ENCODE measurements at regions not wholly inside any gene's neighbourhood (a gene's known extent, or its start where the extent isn't known, plus 50 kb on each side); places are given as distances from the start of the nearest gene placed in this dataset.
"Not testable (repeated sequence)": the region's sequence is repeated elsewhere in the genome, so short reads cannot be mapped to it uniquely, and the experiment has no call there.

DNA sequence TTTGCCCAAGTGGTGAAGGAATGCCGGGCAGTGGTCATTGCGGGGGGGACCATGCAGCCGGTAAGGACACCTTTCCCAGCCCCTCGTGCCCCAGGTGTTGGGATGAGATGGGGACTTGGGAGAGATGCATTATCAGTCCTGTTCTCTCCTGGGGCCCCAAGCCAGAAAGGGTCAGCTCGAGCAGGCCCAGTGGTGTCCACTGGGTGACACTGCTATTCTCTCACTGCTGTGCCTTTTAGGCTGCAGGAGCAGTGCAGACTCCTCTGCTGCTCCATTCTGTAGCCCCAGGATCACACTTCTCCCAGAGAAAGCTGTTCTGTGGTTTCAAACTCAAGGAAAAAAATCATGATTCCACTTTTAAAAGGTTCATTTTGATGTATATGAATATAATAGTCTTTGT, 99.1 kb upstream of the PZP start:
- CTCF ChIA-PET: not testable (repeated sequence)
- WGBS (ENCODE audit: low lambda C conversion rate): 100% methylated on average over 2 of the region's 5 CpGs

DNA sequence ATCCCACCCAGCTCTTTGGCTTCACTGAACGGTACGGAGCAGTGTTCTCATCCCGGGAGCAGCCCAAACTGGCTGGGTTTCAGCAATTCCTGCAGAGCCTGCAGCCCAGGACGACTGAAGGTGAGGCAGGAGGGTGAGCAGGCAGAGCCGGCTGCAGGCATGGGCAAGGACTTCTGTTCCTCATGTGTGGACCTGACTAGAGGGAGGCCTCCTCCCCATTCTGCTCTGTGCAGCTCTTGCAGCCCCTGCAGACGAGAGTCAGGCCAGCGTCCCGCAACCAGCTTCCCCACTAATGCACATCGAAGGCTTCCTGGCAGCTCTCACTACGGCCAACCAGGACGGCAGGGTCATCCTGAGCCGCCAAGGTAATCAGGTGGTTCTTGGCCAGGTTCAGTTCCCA, 97.8 kb upstream of the PZP start:
- H3K9me2 ChIP-seq; H3K4me3 ChIP-seq (ENCODE audit: low read depth in 2 of 2, low read length in 1 of 2); H3K79me2 ChIP-seq (ENCODE audit: insufficient read depth); H3K36me3 ChIP-seq (replicated peaks in 1 of 2; ENCODE audit: control insufficient read depth in 1 of 2, insufficient read depth in 2 of 2, low read length in 1 of 2); H2AFZ ChIP-seq (ENCODE audit: low read depth); H3K4me2 ChIP-seq; H3K9ac ChIP-seq; POLR2A ChIA-PET; H3K4me1 ChIP-seq (ENCODE audit: control insufficient read depth in 1 of 2, insufficient read depth in 2 of 2, low read depth in 1 of 2, low read length in 1 of 2); CTCF ChIA-PET; H3F3A ChIP-seq (replicated peaks; ENCODE audit: insufficient read depth); H4K20me1 ChIP-seq (ENCODE audit: insufficient read depth); H3K27me3 ChIP-seq (ENCODE audit: insufficient read depth); DNase-seq; H3K27ac ChIP-seq (ENCODE audit: low read depth in 2 of 2, low read length in 1 of 2); H3K9me3 ChIP-seq: not testable (repeated sequence)
- no CpG with 5 or more reads among the region's 12 CpGs for WGBS (ENCODE audit: low lambda C conversion rate)

More for the DNA sequence above, 99.1 kb upstream of the PZP start:
- H3K9me2 ChIP-seq; H3K27ac ChIP-seq (ENCODE audit: low read depth in 2 of 2, low read length in 1 of 2); H3K79me2 ChIP-seq (ENCODE audit: insufficient read depth); H3K36me3 ChIP-seq (replicated peaks in 1 of 2; ENCODE audit: control insufficient read depth in 1 of 2, insufficient read depth in 2 of 2, low read length in 1 of 2); H4K20me1 ChIP-seq (ENCODE audit: insufficient read depth); H3K27me3 ChIP-seq (ENCODE audit: insufficient read depth); POLR2A ChIA-PET; H3K9me3 ChIP-seq; H2AFZ ChIP-seq (ENCODE audit: low read depth); H3K9ac ChIP-seq; H3K4me2 ChIP-seq; H3K4me3 ChIP-seq (ENCODE audit: low read depth in 2 of 2, low read length in 1 of 2); H3K4me1 ChIP-seq (ENCODE audit: control insufficient read depth in 1 of 2, insufficient read depth in 2 of 2, low read depth in 1 of 2, low read length in 1 of 2); H3F3A ChIP-seq (replicated peaks; ENCODE audit: insufficient read depth); DNase-seq: not testable (repeated sequence)

DNA sequence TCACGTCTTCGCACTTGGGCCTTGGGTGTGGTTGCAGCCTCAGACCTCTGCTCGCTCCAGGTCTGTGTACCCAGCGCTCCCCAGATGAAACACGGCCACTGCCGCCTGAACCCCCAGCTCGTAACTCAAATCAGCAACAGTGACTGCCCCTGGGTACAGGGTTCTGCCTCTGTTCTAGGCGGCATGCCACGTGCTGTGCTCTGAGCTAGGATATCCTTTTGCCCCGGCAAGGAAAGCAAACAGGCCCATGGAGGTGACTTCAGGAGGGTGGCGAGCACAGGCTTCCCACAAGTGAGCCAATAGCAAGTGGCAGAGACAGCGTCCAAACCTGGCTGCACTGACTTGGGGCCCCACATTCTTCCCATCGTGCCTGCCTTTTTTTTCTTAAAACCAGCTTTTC, 96.3 kb upstream of the PZP start:
- H3K27ac ChIP-seq (ENCODE audit: low read depth in 2 of 2, low read length in 1 of 2); POLR2A ChIA-PET; H4K20me1 ChIP-seq (ENCODE audit: insufficient read depth); H3F3A ChIP-seq (replicated peaks; ENCODE audit: insufficient read depth); H3K27me3 ChIP-seq (ENCODE audit: insufficient read depth); DNase-seq; H3K9me3 ChIP-seq; H3K9me2 ChIP-seq; H3K4me1 ChIP-seq (ENCODE audit: control insufficient read depth in 1 of 2, insufficient read depth in 2 of 2, low read depth in 1 of 2, low read length in 1 of 2); CTCF ChIA-PET; H3K9ac ChIP-seq; H3K79me2 ChIP-seq (ENCODE audit: insufficient read depth); H3K4me2 ChIP-seq; H3K36me3 ChIP-seq (replicated peaks in 1 of 2; ENCODE audit: control insufficient read depth in 1 of 2, insufficient read depth in 2 of 2, low read length in 1 of 2); H3K4me3 ChIP-seq (ENCODE audit: low read depth in 2 of 2, low read length in 1 of 2); H2AFZ ChIP-seq (ENCODE audit: low read depth): not testable (repeated sequence)
- WGBS (ENCODE audit: low lambda C conversion rate): 90% methylated on average over 9 of the region's 13 CpGs

DNA sequence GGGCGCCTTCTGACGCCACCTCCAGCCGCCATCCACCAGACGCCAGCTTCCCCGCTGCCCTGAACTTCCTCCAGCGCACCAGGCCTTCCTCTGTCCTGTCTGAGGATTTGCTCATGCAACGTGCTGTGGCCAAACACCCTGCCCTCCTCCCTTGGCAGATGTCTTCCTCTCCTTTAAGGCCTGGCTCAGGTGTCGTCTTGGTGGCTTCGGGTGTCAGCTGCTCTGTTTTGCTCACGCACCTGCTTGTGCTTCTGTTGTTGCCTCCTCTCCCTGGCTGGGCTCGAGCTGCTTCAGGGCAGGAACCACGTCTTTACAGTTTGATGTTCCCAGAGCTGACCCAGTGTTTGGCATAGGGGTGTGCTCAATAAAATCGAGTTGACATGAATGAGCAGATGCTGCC, 87.7 kb upstream of the PZP start:
- H3K4me2 ChIP-seq; H3K27ac ChIP-seq (ENCODE audit: low read depth in 2 of 2, low read length in 1 of 2); H3K9ac ChIP-seq; H2AFZ ChIP-seq (ENCODE audit: low read depth); H3K36me3 ChIP-seq (replicated peaks in 1 of 2; ENCODE audit: control insufficient read depth in 1 of 2, insufficient read depth in 2 of 2, low read length in 1 of 2); H3K4me3 ChIP-seq (ENCODE audit: low read depth in 2 of 2, low read length in 1 of 2); H3K9me3 ChIP-seq; H4K20me1 ChIP-seq (ENCODE audit: insufficient read depth); H3K79me2 ChIP-seq (ENCODE audit: insufficient read depth); H3F3A ChIP-seq (replicated peaks; ENCODE audit: insufficient read depth); POLR2A ChIA-PET; CTCF ChIA-PET; DNase-seq; H3K9me2 ChIP-seq; H3K4me1 ChIP-seq (ENCODE audit: control insufficient read depth in 1 of 2, insufficient read depth in 2 of 2, low read depth in 1 of 2, low read length in 1 of 2); H3K27me3 ChIP-seq (ENCODE audit: insufficient read depth): not testable (repeated sequence)
- WGBS (ENCODE audit: low lambda C conversion rate): no CpG with 5 or more reads among the region's 13 CpGs

DNA sequence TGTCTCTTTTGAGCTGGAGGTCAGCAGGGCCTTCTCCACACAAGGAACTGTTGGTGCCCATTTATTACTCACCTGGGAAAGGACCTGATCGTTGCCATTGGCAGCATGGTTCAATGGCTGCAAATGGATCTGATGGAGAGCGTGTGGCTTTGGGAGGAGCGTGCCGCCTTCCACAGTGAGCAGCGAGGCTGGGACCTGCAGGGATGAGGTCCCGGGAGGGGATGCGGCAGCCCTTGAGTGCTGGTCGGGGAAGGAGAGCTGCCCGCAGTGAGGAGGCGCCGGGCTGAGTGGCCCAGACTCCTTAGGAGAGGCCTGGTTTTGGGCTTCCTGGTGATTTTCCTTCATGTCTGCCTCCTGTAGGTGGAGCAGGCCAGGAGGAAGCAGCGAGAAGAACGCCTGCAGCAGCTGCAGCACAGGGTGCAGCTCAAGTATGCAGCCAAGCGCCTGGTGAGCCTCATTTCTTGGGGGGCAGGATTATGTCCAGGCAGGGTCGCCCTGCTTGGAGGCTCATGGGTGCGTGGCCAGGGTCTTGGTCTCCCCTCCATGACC, 86.0 kb upstream of the PZP start:
- H3K4me1 ChIP-seq (ENCODE audit: control insufficient read depth in 1 of 2, insufficient read depth in 2 of 2, low read depth in 1 of 2, low read length in 1 of 2); H3K4me3 ChIP-seq (ENCODE audit: low read depth in 2 of 2, low read length in 1 of 2); H3K79me2 ChIP-seq (ENCODE audit: insufficient read depth); H3K4me2 ChIP-seq; H2AFZ ChIP-seq (ENCODE audit: low read depth); POLR2A ChIA-PET; H4K20me1 ChIP-seq (ENCODE audit: insufficient read depth); H3K27me3 ChIP-seq (ENCODE audit: insufficient read depth); DNase-seq; H3K36me3 ChIP-seq (replicated peaks in 1 of 2; ENCODE audit: control insufficient read depth in 1 of 2, insufficient read depth in 2 of 2, low read length in 1 of 2); H3K9me2 ChIP-seq; H3K9ac ChIP-seq; CTCF ChIA-PET; H3K27ac ChIP-seq (ENCODE audit: low read depth in 2 of 2, low read length in 1 of 2); H3K9me3 ChIP-seq; H3F3A ChIP-seq (replicated peaks; ENCODE audit: insufficient read depth): not testable (repeated sequence)
- WGBS (ENCODE audit: low lambda C conversion rate): 91% methylated on average over 10 of the region's 16 CpGs

DNA sequence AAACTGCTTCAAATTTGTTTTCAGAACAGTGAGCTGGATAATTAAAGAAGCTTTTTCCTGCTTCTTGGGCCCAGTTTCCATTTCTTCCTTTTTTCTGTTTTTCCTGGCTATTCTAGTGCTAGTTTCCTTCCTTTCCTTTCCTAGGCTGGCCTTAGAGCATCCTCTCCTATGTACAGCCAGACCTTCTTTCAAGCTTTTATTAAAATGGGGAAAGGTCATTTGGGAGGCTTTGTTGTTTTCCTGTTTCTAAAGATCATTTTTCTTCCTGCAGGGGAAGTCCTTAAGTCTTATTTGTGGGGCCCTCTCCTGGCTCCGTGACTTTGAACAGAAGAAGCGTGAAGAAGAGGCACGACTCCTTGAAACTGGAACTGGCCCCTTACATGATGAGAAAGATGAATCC, 85.2 kb upstream of the PZP start:
- H3K4me3 ChIP-seq (ENCODE audit: low read depth in 2 of 2, low read length in 1 of 2); H3F3A ChIP-seq (replicated peaks; ENCODE audit: insufficient read depth); H3K36me3 ChIP-seq (replicated peaks in 1 of 2; ENCODE audit: control insufficient read depth in 1 of 2, insufficient read depth in 2 of 2, low read length in 1 of 2); H3K27ac ChIP-seq (ENCODE audit: low read depth in 2 of 2, low read length in 1 of 2); H4K20me1 ChIP-seq (ENCODE audit: insufficient read depth); H3K4me1 ChIP-seq (ENCODE audit: control insufficient read depth in 1 of 2, insufficient read depth in 2 of 2, low read depth in 1 of 2, low read length in 1 of 2); H2AFZ ChIP-seq (ENCODE audit: low read depth); H3K79me2 ChIP-seq (ENCODE audit: insufficient read depth); POLR2A ChIA-PET; CTCF ChIA-PET; DNase-seq; H3K9me2 ChIP-seq; H3K27me3 ChIP-seq (ENCODE audit: insufficient read depth); H3K9ac ChIP-seq; H3K9me3 ChIP-seq; H3K4me2 ChIP-seq: not testable (repeated sequence)
- WGBS (ENCODE audit: low lambda C conversion rate): no CpG with 5 or more reads among the region's 3 CpGs

DNA sequence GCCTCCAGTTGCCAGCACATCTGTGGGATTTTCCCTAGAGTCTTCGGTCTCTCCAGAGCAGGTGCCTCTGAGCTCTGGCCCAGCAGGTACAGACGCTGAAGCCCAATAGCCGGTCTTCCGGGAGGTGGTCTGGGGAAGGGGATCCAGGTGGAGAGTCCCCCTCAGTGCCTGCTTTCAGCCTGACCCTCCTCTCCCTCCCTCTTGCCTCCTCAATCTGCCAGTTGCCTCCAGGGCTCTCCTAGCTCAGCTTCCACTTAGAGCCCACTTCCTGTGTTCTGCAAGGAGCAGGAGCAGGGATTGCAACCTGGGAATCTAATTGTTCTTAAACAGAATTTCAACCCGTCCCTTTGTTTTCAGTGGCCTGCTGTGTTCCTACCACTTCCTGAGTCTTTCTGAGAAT, 81.8 kb upstream of the PZP start:
- CTCF ChIA-PET; H3F3A ChIP-seq (replicated peaks; ENCODE audit: insufficient read depth); DNase-seq; H3K9me2 ChIP-seq; H3K4me3 ChIP-seq (ENCODE audit: low read depth in 2 of 2, low read length in 1 of 2); H3K27ac ChIP-seq (ENCODE audit: low read depth in 2 of 2, low read length in 1 of 2); H3K9ac ChIP-seq; POLR2A ChIA-PET; H4K20me1 ChIP-seq (ENCODE audit: insufficient read depth); H3K4me2 ChIP-seq; H3K27me3 ChIP-seq (ENCODE audit: insufficient read depth); H3K9me3 ChIP-seq; H3K79me2 ChIP-seq (ENCODE audit: insufficient read depth); H3K36me3 ChIP-seq (replicated peaks in 1 of 2; ENCODE audit: control insufficient read depth in 1 of 2, insufficient read depth in 2 of 2, low read length in 1 of 2); H2AFZ ChIP-seq (ENCODE audit: low read depth); H3K4me1 ChIP-seq (ENCODE audit: control insufficient read depth in 1 of 2, insufficient read depth in 2 of 2, low read depth in 1 of 2, low read length in 1 of 2): not testable (repeated sequence)
- WGBS (ENCODE audit: low lambda C conversion rate): no CpG with 5 or more reads among the region's 5 CpGs
